HepG2 (cell line): ENCODE measurements at regions not wholly inside any gene's neighbourhood (a gene's known extent, or its start where the extent isn't known, plus 50 kb on each side); places are given as distances from the start of the nearest gene placed in this dataset.

Experiments
- ATAC-seq: fragments of 200-7000 bp; cut with Tn5 transposase; 3 replicates; pipeline ENCODE4 v1.9.1; 2020; ENCODE audit warnings: mild to moderate bottlenecking, moderate library complexity
- BruUV-seq: library from RNA; stranded (reverse); fragments of 400-500 nt; replicated peaks from 2 replicates; lab custom pipeline; 2021; lab: Mats Ljungman, UMichigan
- CTCF ChIA-PET: fragments of 300-600 bp; formaldehyde crosslinking; extraction: SDS; loops from one replicate; lab custom pipeline; 2021; ENCODE audit warnings: low total read pairs, inconsistent platforms, low intra/inter-chr PET ratio; lab: Yijun Ruan, JAX
- POLR2A ChIA-PET: fragments of 350-600 bp; sonication (Branson Sonifier 250); formaldehyde crosslinking; loops from one replicate; lab custom pipeline; 2020; ENCODE audit warnings: antibody characterized with exemption, inconsistent platforms; lab: Yijun Ruan, JAX
- DNase-seq: peaks from one replicate; pipeline ENCODE4 v3.0.0-alpha.2; 2015; ENCODE audit warnings: low spot score
- FAIRE-seq: peaks from 3 replicates; lab custom pipeline; 2011; peaks lifted over from hg19 to GRCh38; lab: Jason Lieb, UNC
- H2AFZ ChIP-seq: one replicate; pipeline ENCODE4 v1.6.1; 2011; ENCODE audit warnings: low read length, inconsistent platforms
- H3K27ac ChIP-seq: fragments of 300-600 bp; 3 replicates; pipeline ENCODE4 v1.8.0; 2011; ENCODE audit warnings: mixed run types, mild to moderate bottlenecking, mixed read lengths, low read length, inconsistent platforms; ENCODE audit not compliant: insufficient read depth; ENCODE audit errors: extremely low read length
- H3K27me3 ChIP-seq, 2 experiments: fragments of 200-600 bp in 1 of 2; 2 replicates in 1 of 2; 3 replicates in 1 of 2; pipeline versions ENCODE4 v1.6.0 to v1.8.0; 2011; ENCODE audit warnings: low read length in 2 of 2, mild to moderate bottlenecking in 2 of 2, moderate library complexity in 2 of 2, inconsistent platforms in 1 of 2; ENCODE audit not compliant: insufficient read depth in 2 of 2, control insufficient read depth in 1 of 2
- H3K36me3 ChIP-seq, 2 experiments: fragments of 200-600 bp in 1 of 2; replicated peaks in 1 of 2; 2 replicates in 1 of 2; 3 replicates in 1 of 2; pipeline versions ENCODE4 v1.5.1 to v1.8.0; 2011; ENCODE audit warnings: low read length in 2 of 2, inconsistent platforms in 1 of 2; ENCODE audit not compliant: insufficient read depth in 2 of 2, control insufficient read depth in 1 of 2
- H3K4me1 ChIP-seq: 2 replicates; pipeline ENCODE4 v1.5.1; 2012; ENCODE audit warnings: low read length, inconsistent platforms; ENCODE audit not compliant: insufficient read depth
- H3K4me2 ChIP-seq: 2 replicates; pipeline ENCODE4 v1.6.0; 2011; ENCODE audit warnings: low read depth, low read length, inconsistent platforms
- H3K4me3 ChIP-seq, 3 experiments: fragments of 200-600 bp in 1 of 3; sonication (generic), shearing (Covaris generic) in 1 of 3; replicated peaks in 1 of 3; 2 replicates each; pipeline ENCODE4 v1.5.1; 2011 to 2016; ENCODE audit warnings: low read length in 3 of 3, inconsistent platforms in 2 of 3, low read depth in 2 of 3, mild to moderate bottlenecking in 2 of 3, control low read depth in 1 of 3, mixed read lengths in 1 of 3; ENCODE audit not compliant: insufficient read depth in 1 of 3
- H3K79me2 ChIP-seq: one replicate; pipeline ENCODE4 v1.6.1; 2011; ENCODE audit warnings: low read length, inconsistent platforms; ENCODE audit not compliant: insufficient read depth
- H3K9ac ChIP-seq: 2 replicates; pipeline ENCODE4 v1.6.0; 2011; ENCODE audit warnings: mild to moderate bottlenecking, low read depth, low read length, inconsistent platforms; ENCODE audit not compliant: insufficient read depth
- H3K9me3 ChIP-seq: 2 replicates; pipeline ENCODE4 v1.5.1; 2012; ENCODE audit warnings: mild to moderate bottlenecking, low read length
- H4K20me1 ChIP-seq: 2 replicates; pipeline ENCODE4 v1.6.0; 2011; ENCODE audit warnings: inconsistent platforms, mild to moderate bottlenecking, low read length, moderate library complexity; ENCODE audit not compliant: insufficient read depth
- ATF7-NPFF ChIP-seq: sonication (generic); formaldehyde crosslinking; IDR thresholded peaks from 2 replicates; pipeline ENCODE4 v1.8.1; 2023; ENCODE audit warnings: mild to moderate bottlenecking, low read depth, missing genetic modification reagents, moderate library complexity
- FIP1L1 ChIP-seq: fragments of 200-400 bp; formaldehyde crosslinking; IDR thresholded peaks from 2 replicates; pipeline ENCODE4 v1.6.1; 2018; ENCODE audit warnings: low read depth, mild to moderate bottlenecking, low read length, moderate library complexity, borderline replicate concordance; ENCODE audit not compliant: insufficient read depth
- HES4 ChIP-seq: sonication (generic); formaldehyde crosslinking; IDR thresholded peaks from 2 replicates; pipeline ENCODE4 v1.9.0; 2021; ENCODE audit warnings: mild to moderate bottlenecking, missing genetic modification reagents, borderline replicate concordance
- JUND ChIP-seq: sonication (generic); formaldehyde crosslinking; IDR thresholded peaks from 2 replicates; pipeline ENCODE4 v1.8.0; 2022; ENCODE audit warnings: mild to moderate bottlenecking, missing genetic modification reagents
- PAX8 ChIP-seq: sonication (generic); formaldehyde crosslinking; IDR thresholded peaks from 2 replicates; pipeline ENCODE4 v1.8.0; 2022; ENCODE audit warnings: mild to moderate bottlenecking, missing genetic modification reagents, borderline replicate concordance
- RFXAP ChIP-seq: sonication (generic); formaldehyde crosslinking; IDR thresholded peaks from 2 replicates; pipeline ENCODE4 v1.4.0; 2020; ENCODE audit warnings: missing genetic modification reagents, borderline replicate concordance
- SUZ12 ChIP-seq: fragments of 150-350 bp; IDR thresholded peaks from 2 replicates; pipeline ENCODE4 v1.6.1; 2014; ENCODE audit warnings: low read depth, low read length
- ZKSCAN5 ChIP-seq: sonication (generic); formaldehyde crosslinking; IDR thresholded peaks from 2 replicates; pipeline ENCODE4 v1.5.1; 2020; ENCODE audit warnings: mild to moderate bottlenecking, missing genetic modification reagents
- ZNF143 ChIP-seq: sonication (generic); formaldehyde crosslinking; IDR thresholded peaks from 2 replicates; pipeline ENCODE4 v1.4.0; 2020; ENCODE audit warnings: missing genetic modification reagents
- ZNF264 ChIP-seq: sonication (generic); formaldehyde crosslinking; IDR thresholded peaks from 2 replicates; pipeline ENCODE4 v1.4.0; 2020; ENCODE audit warnings: missing genetic modification reagents
- ZNF674 ChIP-seq: sonication (generic); formaldehyde crosslinking; IDR thresholded peaks from 2 replicates; pipeline ENCODE4 v1.5.0; 2020; ENCODE audit warnings: low read depth, mild to moderate bottlenecking, missing genetic modification reagents
- ZNF703 ChIP-seq: sonication (generic); formaldehyde crosslinking; IDR thresholded peaks from 2 replicates; pipeline ENCODE4 v1.5.1; 2020; ENCODE audit warnings: missing genetic modification reagents, mild to moderate bottlenecking, moderate library complexity, borderline replicate concordance
- ZNF713 ChIP-seq: sonication (generic); formaldehyde crosslinking; IDR thresholded peaks from 2 replicates; pipeline ENCODE4 v1.4.0; 2020; ENCODE audit warnings: mild to moderate bottlenecking, missing genetic modification reagents
- WGBS: methylation state at CpG from one replicate; pipeline ENCODE4 v1.1.6; 2017; ENCODE audit warnings: low lambda C conversion rate; 5-methylcytosine and 5-hydroxymethylcytosine counted together
- in situ Hi-C: cut with HindIII; loops from 2 replicates; pipeline ENCODE4 v1.10.0; 2017; ENCODE audit warnings: low pct_unique_long_range_greater_than_20kb; ENCODE audit not compliant: extremely low pct_ligation_motif_present
- intact Hi-C: fragments of 100-400 bp; cut with micrococcal nuclease; formaldehyde crosslinking; loops from one replicate; pipeline ENCODE4 v1.10.0; 2022; ENCODE audit not compliant: unreplicated experiment
- TF ChIP-seq, protein P1 (sequence below), 2 experiments: fragments of 450-650 bp in 1 of 2; sonication (generic) in 1 of 2; formaldehyde crosslinking; IDR thresholded peaks; 2 replicates each; pipeline versions ENCODE4 v1.5.0 to v1.8.0; 2020 to 2022; ENCODE audit warnings: mild to moderate bottlenecking in 1 of 2, missing genetic modification reagents in 1 of 2
- TF ChIP-seq, protein P2 (sequence below): sonication (generic); formaldehyde crosslinking; conservative IDR thresholded peaks from 2 replicates; pipeline ENCODE4 v1.4.0; 2020; ENCODE audit warnings: missing genetic modification reagents
- TF ChIP-seq, protein P3 (sequence below): sonication (generic); formaldehyde crosslinking; IDR thresholded peaks from 2 replicates; pipeline ENCODE4 v1.4.0; 2020; ENCODE audit warnings: missing genetic modification reagents, borderline replicate concordance

DNA sequence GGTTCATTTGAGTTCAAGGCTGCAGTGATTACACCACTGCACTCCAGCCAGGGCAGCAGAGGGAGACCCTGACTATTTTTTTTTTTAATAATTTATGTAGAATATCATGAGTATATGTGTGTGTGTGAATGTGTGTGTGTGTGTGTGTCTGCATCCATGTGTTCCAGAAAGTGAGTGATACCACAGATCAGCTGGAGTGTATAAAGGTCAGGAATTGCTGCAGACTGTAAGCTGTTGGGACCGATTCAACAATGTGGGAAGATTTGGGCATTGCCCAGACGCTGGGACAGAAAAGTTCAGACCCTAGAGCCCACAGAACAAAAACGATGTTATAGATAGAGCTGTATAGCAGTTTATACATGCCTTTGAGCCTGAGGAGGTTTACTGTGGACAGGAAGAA lies 435.6 kb downstream of the CCSER2 start:
- Histone ChIP-seq H3K4me2 (no peak overlapping the region), H3K4me3 (no peak overlapping the region), H3K9me3 (no peaks in the 10 kb centered on the region), H2AFZ (no peak overlapping the region), H3K27ac (no peak overlapping the region), H4K20me1 (no peaks in the 10 kb centered on the region), H3K79me2 (no peaks in the 10 kb centered on the region), H3K36me3 (no peaks in the 10 kb centered on the region), H3K27me3 (no peaks in the 10 kb centered on the region; a peak in 1 of 5 replicates), H3K9ac (no peak overlapping the region), H3K4me1 (peaks cover 20% of the 10 kb centered on the region)
- in situ Hi-C loops (no loop called here), intact Hi-C loops (no loop called here)
- TF ChIP-seq PAX8 (CRISPR knock-in tag), result no peak
- no peak for TF ChIP-seq JUND (CRISPR knock-in tag)
- TF ChIP-seq ZNF143, result no peak
- no peak for TF ChIP-seq RFXAP (CRISPR knock-in tag)
- TF ChIP-seq ZNF703, result no peak
- TF ChIP-seq, protein P1, sequence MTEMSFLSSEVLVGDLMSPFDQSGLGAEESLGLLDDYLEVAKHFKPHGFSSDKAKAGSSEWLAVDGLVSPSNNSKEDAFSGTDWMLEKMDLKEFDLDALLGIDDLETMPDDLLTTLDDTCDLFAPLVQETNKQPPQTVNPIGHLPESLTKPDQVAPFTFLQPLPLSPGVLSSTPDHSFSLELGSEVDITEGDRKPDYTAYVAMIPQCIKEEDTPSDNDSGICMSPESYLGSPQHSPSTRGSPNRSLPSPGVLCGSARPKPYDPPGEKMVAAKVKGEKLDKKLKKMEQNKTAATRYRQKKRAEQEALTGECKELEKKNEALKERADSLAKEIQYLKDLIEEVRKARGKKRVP (CRISPR knock-in tag; IDR thresholded peaks at IDR 0.05), result no peak
- TF ChIP-seq ZNF674 (CRISPR knock-in tag), result no peak
- TF ChIP-seq, protein P2, sequence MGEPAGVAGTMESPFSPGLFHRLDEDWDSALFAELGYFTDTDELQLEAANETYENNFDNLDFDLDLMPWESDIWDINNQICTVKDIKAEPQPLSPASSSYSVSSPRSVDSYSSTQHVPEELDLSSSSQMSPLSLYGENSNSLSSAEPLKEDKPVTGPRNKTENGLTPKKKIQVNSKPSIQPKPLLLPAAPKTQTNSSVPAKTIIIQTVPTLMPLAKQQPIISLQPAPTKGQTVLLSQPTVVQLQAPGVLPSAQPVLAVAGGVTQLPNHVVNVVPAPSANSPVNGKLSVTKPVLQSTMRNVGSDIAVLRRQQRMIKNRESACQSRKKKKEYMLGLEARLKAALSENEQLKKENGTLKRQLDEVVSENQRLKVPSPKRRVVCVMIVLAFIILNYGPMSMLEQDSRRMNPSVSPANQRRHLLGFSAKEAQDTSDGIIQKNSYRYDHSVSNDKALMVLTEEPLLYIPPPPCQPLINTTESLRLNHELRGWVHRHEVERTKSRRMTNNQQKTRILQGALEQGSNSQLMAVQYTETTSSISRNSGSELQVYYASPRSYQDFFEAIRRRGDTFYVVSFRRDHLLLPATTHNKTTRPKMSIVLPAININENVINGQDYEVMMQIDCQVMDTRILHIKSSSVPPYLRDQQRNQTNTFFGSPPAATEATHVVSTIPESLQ (CRISPR knock-in tag), result no peak
- TF ChIP-seq HES4 (CRISPR knock-in tag), result no peak
- TF ChIP-seq ZKSCAN5 (CRISPR knock-in tag), result no peak
- TF ChIP-seq, protein P3, sequence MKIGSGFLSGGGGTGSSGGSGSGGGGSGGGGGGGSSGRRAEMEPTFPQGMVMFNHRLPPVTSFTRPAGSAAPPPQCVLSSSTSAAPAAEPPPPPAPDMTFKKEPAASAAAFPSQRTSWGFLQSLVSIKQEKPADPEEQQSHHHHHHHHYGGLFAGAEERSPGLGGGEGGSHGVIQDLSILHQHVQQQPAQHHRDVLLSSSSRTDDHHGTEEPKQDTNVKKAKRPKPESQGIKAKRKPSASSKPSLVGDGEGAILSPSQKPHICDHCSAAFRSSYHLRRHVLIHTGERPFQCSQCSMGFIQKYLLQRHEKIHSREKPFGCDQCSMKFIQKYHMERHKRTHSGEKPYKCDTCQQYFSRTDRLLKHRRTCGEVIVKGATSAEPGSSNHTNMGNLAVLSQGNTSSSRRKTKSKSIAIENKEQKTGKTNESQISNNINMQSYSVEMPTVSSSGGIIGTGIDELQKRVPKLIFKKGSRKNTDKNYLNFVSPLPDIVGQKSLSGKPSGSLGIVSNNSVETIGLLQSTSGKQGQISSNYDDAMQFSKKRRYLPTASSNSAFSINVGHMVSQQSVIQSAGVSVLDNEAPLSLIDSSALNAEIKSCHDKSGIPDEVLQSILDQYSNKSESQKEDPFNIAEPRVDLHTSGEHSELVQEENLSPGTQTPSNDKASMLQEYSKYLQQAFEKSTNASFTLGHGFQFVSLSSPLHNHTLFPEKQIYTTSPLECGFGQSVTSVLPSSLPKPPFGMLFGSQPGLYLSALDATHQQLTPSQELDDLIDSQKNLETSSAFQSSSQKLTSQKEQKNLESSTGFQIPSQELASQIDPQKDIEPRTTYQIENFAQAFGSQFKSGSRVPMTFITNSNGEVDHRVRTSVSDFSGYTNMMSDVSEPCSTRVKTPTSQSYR (CRISPR knock-in tag), result no peak
- TF ChIP-seq SUZ12, result no peak
- TF ChIP-seq ATF7-NPFF (CRISPR knock-in tag), result no peak
- TF ChIP-seq ZNF713, result no peak
- TF ChIP-seq FIP1L1, result no peak
- TF ChIP-seq ZNF264 (CRISPR knock-in tag), result no peak
- POLR2A ChIA-PET, result no interaction called here
- ATAC-seq (no peak), FAIRE-seq (no peak), DNase-seq (no peak)
- CTCF ChIA-PET, result no interaction called here
- no TSS peak for BruUV-seq
- WGBS, result 29% methylated on average over 3 of the region's 3 CpGs
